Skeletal muscle satellite cell (primary cell): ENCODE measurements at regions not wholly inside any gene's neighbourhood (a gene's known extent, or its start where the extent isn't known, plus 50 kb on each side); places are given as distances from the start of the nearest gene placed in this dataset.

Experiments used
- H3K27me3 ChIP-seq: 2 replicates; pipeline ENCODE4 v1.7.0; 2013; ENCODE audit warnings: low read length; ENCODE audit not compliant: control insufficient read depth, insufficient read depth
- H3K36me3 ChIP-seq: 2 replicates; pipeline ENCODE4 v1.7.0; 2013; ENCODE audit warnings: mild to moderate bottlenecking, control low read depth, low read length; ENCODE audit not compliant: insufficient read depth
- H3K4me1 ChIP-seq: 2 replicates; pipeline ENCODE4 v1.7.0; 2013; ENCODE audit warnings: low read length; ENCODE audit not compliant: control insufficient read depth, insufficient read depth
- H3K4me2 ChIP-seq: 2 replicates; pipeline ENCODE4 v1.7.0; 2013; ENCODE audit warnings: mild to moderate bottlenecking, low read length
- H3K4me3 ChIP-seq: 2 replicates; pipeline ENCODE4 v1.7.0; 2013; ENCODE audit warnings: low read length
- H3K9ac ChIP-seq: 2 replicates; pipeline ENCODE4 v1.7.0; 2013; ENCODE audit warnings: mild to moderate bottlenecking, low read depth, low read length, moderate library complexity
- H3K9me3 ChIP-seq: replicated peaks from 2 replicates; pipeline ENCODE4 v1.7.0; 2013; ENCODE audit warnings: mild to moderate bottlenecking, control low read depth, low read length

DNA sequence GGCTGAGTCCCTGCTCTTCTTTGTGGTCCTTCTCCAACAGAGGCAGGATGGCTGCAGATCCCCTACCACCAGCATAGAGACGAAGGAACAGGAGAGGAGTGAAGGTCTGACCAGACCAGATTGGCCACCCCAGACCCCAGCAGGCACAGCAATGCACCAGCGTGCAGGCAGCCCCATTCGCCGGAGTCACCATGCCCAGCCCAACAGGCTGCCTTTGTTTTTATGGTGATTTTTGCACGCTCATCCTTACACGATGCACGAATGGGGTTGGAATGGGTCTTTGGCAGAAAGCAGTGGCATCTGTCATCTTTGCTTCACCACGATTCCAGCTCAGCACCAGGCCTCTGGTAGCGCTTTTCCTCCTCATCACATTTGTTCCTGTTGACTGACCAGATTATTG, 427.6 kb downstream of the INHBA start:
- Histone ChIP-seq H3K4me2 (no peak overlapping the region), H3K27me3 (no peaks in the 10 kb centered on the region), H3K9me3 (no peaks in the 10 kb centered on the region), H3K9ac (no peak overlapping the region), H3K36me3 (no peaks in the 10 kb centered on the region), H3K4me1 (no peaks in the 10 kb centered on the region), H3K4me3 (no peak overlapping the region)

DNA sequence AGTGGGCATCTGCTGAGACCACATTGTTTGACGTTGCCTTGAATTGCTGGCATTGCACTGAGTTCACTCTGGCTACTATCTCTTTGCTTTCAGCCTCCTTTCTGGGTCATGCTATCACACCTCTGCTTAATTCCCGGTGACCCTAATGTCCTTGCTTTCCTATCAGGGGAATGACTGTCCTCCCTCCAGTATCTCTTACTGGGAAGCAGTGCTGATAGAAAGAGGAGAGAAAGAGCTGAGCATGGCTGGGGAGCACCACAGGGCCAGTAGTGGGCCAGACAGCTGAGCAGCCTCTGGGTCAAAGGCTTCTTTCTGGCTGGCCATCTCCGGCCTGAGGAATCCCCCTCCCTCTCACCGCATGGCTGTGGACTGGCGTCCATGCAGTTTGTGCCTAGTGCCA, 428.7 kb downstream of the INHBA start:
- H3K9ac ChIP-seq, result no peak overlapping the region
- no peak overlapping the region for H3K4me3 ChIP-seq
- H3K27me3 ChIP-seq, result no peaks in the 10 kb centered on the region
- H3K9me3 ChIP-seq, result no peaks in the 10 kb centered on the region
- no peaks in the 10 kb centered on the region for H3K36me3 ChIP-seq
- no peaks in the 10 kb centered on the region for H3K4me1 ChIP-seq
- H3K4me2 ChIP-seq, result no peak overlapping the region

- no peak overlapping the region for H3K4me2 ChIP-seq
- H3K9me3 ChIP-seq, result no peaks in the 10 kb centered on the region
- H3K36me3 ChIP-seq, result no peaks in the 10 kb centered on the region
- H3K9ac ChIP-seq, result no peak overlapping the region
- H3K4me1 ChIP-seq, result no peaks in the 10 kb centered on the region
- no peaks in the 10 kb centered on the region for H3K27me3 ChIP-seq
- no peak overlapping the region for H3K4me3 ChIP-seq
These were observed 430.2 kb downstream of the INHBA start for GRCh38 chr7:41272664-41273063.

DNA sequence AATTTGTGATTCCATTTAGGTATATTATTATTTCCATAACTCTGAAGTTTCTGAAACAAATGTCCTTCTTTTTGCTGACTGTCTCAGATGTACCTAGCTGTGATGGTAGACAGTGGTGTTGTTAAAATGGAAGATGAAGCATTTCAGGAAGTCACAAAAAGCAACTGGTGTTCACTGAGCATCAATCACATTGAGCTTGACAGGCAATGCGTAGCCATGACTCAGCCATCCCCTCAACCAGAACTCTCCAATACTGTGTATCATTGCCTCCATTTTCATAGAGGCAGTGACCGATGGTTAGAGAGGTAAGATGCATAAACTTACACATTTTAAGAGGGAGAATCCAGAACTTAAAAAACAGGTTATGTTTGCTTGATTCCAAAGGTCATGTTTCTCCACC, 434.0 kb downstream of the INHBA start:
- no peak overlapping the region for H3K4me3 ChIP-seq
- no peaks in the 10 kb centered on the region for H3K4me1 ChIP-seq
- no peak overlapping the region for H3K9ac ChIP-seq
- no peaks in the 10 kb centered on the region for H3K27me3 ChIP-seq
- no peaks in the 10 kb centered on the region for H3K36me3 ChIP-seq
- H3K9me3 ChIP-seq, result no peaks in the 10 kb centered on the region
- H3K4me2 ChIP-seq, result no peak overlapping the region

- Histone ChIP-seq H3K9ac (no peak overlapping the region), H3K4me2 (no peak overlapping the region), H3K4me3 (no peak overlapping the region), H3K36me3 (no peaks in the 10 kb centered on the region), H3K4me1 (peaks cover 6% of the 10 kb centered on the region), H3K27me3 (no peaks in the 10 kb centered on the region), H3K9me3 (no peaks in the 10 kb centered on the region)
These were observed 441.8 kb downstream of the INHBA start for GRCh38 chr7:41261080-41261479.

DNA sequence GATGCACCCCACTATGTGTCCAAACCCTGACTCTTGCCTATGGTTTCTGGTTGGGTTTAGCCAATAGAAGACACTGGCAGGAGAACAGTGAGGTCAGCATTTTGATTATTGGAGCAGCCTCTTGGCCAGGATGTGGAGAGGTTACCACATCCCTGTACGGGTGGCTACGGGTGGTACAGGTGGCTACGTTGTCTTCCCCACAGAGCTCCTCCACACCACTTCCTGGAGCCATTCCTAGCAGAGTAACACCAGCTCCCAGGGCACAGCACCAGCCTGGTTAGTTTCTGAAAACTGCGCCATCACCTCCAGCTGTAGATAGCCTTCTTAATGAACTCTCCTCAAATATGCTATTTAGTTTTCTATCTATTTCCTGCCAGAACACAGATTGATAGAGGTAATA, 445.2 kb downstream of the INHBA start:
- Histone ChIP-seq H3K9ac (no peak overlapping the region), H3K4me1 (peaks cover 10% of the 10 kb centered on the region), H3K36me3 (no peaks in the 10 kb centered on the region), H3K27me3 (no peaks in the 10 kb centered on the region), H3K4me2 (no peak overlapping the region), H3K9me3 (no peaks in the 10 kb centered on the region), H3K4me3 (no peak overlapping the region)

GRCh38 chr7:41256186-41256945, 446.5 kb downstream of the INHBA start:
- Histone ChIP-seq H3K36me3 (no peaks in the 10 kb centered on the region), H3K4me1 (peaks cover 10% of the 10 kb centered on the region), H3K27me3 (no peaks in the 10 kb centered on the region), H3K9me3 (no peaks in the 10 kb centered on the region), H3K4me3 (no peak overlapping the region), H3K4me2 (no peak overlapping the region), H3K9ac (no peak overlapping the region)

DNA sequence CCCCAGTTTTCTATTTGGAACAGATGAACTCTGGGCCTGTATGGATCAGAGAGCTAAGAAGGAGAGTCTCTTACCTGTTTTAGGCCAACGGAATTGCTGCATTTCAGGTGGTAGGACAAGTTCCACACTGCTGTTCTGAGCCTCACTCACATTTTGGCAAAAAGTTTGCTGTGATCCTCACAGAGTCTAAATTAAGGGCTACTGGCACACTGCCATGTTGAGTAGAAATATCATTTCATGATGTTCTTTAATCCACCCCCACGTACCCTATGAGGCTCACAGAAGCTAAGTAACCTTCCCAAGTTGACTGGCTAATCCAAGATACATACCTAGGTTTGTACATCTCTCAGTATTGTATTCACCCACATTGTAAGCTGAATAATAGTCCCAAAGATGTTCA, 447.2 kb downstream of the INHBA start:
- H3K4me2 ChIP-seq, result no peak overlapping the region
- no peaks in the 10 kb centered on the region for H3K9me3 ChIP-seq
- H3K9ac ChIP-seq, result no peak overlapping the region
- no peaks in the 10 kb centered on the region for H3K36me3 ChIP-seq
- peaks cover 10% of the 10 kb centered on the region for H3K4me1 ChIP-seq
- H3K27me3 ChIP-seq, result no peaks in the 10 kb centered on the region
- no peak overlapping the region for H3K4me3 ChIP-seq

DNA sequence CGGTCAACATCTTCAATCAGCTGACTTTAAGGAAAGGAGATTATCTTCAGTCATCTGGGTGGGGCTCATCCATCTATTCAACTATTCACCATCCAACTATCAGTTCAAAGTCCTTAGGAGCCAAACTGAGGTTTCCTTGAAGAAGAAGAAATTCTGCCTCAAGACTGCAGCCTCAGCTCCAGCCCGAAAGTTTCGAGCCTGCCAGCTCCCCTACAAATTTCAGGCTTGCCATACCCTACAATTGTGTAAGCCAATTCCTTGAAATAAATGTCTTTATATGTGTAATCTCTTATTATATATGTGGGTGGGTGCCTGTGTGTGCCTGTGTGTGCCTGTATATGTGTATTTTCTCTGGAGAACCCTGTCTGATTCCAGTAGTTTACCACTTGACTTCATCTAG, 447.8 kb downstream of the INHBA start:
- Histone ChIP-seq H3K4me1 (peaks cover 10% of the 10 kb centered on the region), H3K4me3 (no peak overlapping the region), H3K27me3 (no peaks in the 10 kb centered on the region), H3K36me3 (no peaks in the 10 kb centered on the region), H3K9me3 (no peaks in the 10 kb centered on the region), H3K4me2 (no peak overlapping the region), H3K9ac (no peak overlapping the region)

DNA sequence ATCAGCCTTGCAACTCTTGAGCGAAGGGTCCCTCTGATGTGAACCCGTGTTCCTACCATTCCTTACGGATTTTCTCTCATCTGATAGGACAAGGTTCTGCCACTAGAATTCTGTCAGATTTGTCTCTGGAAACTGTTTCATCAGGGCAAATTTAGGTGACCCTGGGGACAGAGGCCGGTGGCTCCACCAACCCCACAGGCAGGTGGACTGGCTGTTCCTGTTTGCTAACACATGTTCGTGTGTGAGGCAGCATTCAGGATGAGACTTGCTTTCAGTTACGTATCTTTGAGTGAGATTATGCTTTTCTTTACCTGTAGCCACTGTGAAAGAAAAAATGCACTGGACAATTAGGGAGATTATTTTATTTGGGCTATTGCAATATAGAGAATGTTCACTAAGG, 449.9 kb downstream of the INHBA start:
- H3K27me3 ChIP-seq, result no peaks in the 10 kb centered on the region
- H3K4me2 ChIP-seq, result no peak overlapping the region
- no peaks in the 10 kb centered on the region for H3K9me3 ChIP-seq
- no peak overlapping the region for H3K9ac ChIP-seq
- H3K4me3 ChIP-seq, result no peak overlapping the region
- H3K4me1 ChIP-seq, result peaks cover 10% of the 10 kb centered on the region
- H3K36me3 ChIP-seq, result no peaks in the 10 kb centered on the region

- Histone ChIP-seq H3K9me3 (no peaks in the 10 kb centered on the region), H3K36me3 (no peaks in the 10 kb centered on the region), H3K4me1 (peaks cover 10% of the 10 kb centered on the region), H3K4me2 (no peak overlapping the region), H3K27me3 (no peaks in the 10 kb centered on the region), H3K9ac (no peak overlapping the region), H3K4me3 (no peak overlapping the region)
These were observed 450.3 kb downstream of the INHBA start for GRCh38 chr7:41252551-41252950.

DNA sequence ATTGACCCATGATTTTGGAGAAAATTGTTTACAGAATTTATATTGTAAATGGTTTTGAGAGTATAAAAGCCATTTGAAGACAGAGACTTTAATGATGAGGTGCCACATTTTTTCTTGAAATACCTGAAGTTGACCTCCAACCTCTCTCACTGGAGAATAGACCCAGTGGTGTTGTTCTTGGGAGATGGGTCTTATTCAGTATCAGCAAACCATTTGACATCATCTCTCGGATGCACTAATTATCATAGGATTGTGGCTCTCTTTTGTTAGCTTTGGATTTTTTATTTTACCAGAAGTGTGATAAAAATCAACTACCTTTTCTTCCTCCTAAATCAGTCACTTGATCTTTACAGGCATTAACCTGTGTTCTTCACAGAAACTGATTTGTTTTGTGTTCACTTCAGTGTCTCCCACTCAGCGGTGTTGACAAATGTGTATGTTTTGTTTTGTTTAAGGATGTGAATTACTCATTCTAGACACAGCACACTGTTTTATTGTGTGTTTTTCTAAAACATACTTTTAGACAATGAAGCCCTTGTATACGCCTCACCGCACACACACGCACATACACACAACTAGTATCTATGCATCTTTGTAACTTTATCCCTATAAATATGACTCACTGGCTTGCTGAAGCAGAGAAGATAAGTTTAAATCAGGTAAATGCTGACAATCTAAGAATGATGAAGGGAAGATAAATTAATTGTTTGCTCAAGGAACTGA, 455.6 kb downstream of the INHBA start:
- H3K4me1 ChIP-seq, result no peaks in the 10 kb centered on the region
- H3K27me3 ChIP-seq, result no peaks in the 10 kb centered on the region
- H3K9ac ChIP-seq, result no peak overlapping the region
- H3K4me3 ChIP-seq, result no peak overlapping the region
- no peak overlapping the region for H3K4me2 ChIP-seq
- no peaks in the 10 kb centered on the region for H3K9me3 ChIP-seq
- no peaks in the 10 kb centered on the region for H3K36me3 ChIP-seq
